ENCODE measurements at regions not wholly inside any gene's neighbourhood (a gene's known extent, or its start where the extent isn't known, plus 50 kb on each side); places are given as distances from the start of the nearest gene placed in this dataset.

DNA sequence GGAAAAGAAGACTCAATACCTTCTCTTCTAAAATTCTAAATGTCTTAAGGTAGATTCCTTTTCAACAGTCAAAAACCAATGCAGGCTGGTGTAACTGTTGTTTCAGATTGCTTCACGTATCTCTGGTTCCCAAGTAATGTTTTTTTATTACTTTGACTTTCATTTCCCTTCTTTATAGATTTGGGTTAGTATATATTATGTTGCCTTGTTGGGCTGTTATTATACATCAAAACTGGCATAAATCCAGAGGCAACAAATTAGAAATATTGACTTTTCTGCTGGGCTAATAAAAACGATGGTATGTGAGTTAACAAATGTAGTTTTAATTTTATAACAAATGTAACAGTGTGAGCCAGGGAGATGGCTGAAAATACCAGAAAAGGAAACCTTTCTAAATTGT is 444.7 kb upstream of the TENM3 start:
- TF ChIP-seq CTCF (IDR thresholded peaks at IDR 0.05) (no peak), POLR2A (IDR thresholded peaks at IDR 0.05) (no peak)

Data from heart left ventricle (tissue), 13 donors.